ENCODE measurements at regions not wholly inside any gene's neighbourhood (a gene's known extent, or its start where the extent isn't known, plus 50 kb on each side); places are given as distances from the start of the nearest gene placed in this dataset.

DNA sequence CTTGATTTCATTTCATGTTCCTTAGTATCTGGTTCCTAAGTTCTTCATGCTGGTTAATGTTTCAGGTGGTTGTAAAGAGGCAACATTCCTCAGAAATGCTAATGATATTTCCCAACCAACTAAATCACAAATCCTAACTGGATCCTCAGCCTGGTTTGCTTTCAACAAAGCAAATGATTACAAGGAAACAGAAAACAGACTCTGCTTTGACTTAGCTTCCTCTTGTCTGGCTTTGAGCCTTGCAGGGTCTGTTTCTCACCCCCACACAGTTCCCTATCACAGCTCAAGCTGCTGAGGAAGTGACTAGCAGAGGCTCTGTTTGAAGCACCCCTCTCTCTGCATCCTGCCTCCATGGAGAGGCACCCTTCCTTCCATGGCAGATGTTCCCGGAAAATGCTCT is 130.2 kb upstream of the CTTNBP2 start:
- TF ChIP-seq CEBPB (IDR thresholded peaks at IDR 0.05) (no peak), RAD21 (IDR thresholded peaks at IDR 0.05; ENCODE audit: low read depth) (no peak), EGR1 (IDR thresholded peaks at IDR 0.05) (no peak), TAF1 (IDR thresholded peaks at IDR 0.05; ENCODE audit: low read depth) (no peak), TEAD4 (IDR thresholded peaks at IDR 0.05) (no peak), EP300 (IDR thresholded peaks at IDR 0.05; ENCODE audit: borderline replicate concordance) (no peak)
